Mesodermal cell (in vitro differentiated cells): ENCODE measurements at regions not wholly inside any gene's neighbourhood (a gene's known extent, or its start where the extent isn't known, plus 50 kb on each side); places are given as distances from the start of the nearest gene placed in this dataset.

Source experiments
- H3K27ac ChIP-seq: 2 replicates; pipeline ENCODE4 v1.7.0; 2013; ENCODE audit warnings: mild to moderate bottlenecking, low read depth, low read length, moderate library complexity; ENCODE audit not compliant: severe bottlenecking
- H3K36me3 ChIP-seq: 2 replicates; pipeline ENCODE4 v1.7.1; 2013; ENCODE audit warnings: mild to moderate bottlenecking, low read length, moderate library complexity; ENCODE audit not compliant: control insufficient read depth, insufficient read depth
- H3K4me1 ChIP-seq: one replicate; pipeline ENCODE4 v1.7.1; 2013; ENCODE audit warnings: mild to moderate bottlenecking, low read length; ENCODE audit not compliant: insufficient read depth, control insufficient read depth, poor library complexity, severe bottlenecking
- H3K4me3 ChIP-seq: 2 replicates; pipeline ENCODE4 v1.7.0; 2013; ENCODE audit warnings: low read length, control low read depth, mild to moderate bottlenecking; ENCODE audit not compliant: insufficient read depth, poor library complexity, severe bottlenecking; ENCODE audit errors: extremely low read depth
- H3K9me3 ChIP-seq: 2 replicates; pipeline ENCODE4 v1.7.1; 2013; ENCODE audit warnings: mild to moderate bottlenecking, low read length, moderate library complexity; ENCODE audit not compliant: control insufficient read depth
- WGBS, 2 experiments: methylation state at CpG; one replicate each; pipeline ENCODE4 v1.1.5; 2013; ENCODE audit warnings: missing lambda C conversion rate in 2 of 2; ENCODE audit not compliant: insufficient coverage in 2 of 2; 5-methylcytosine and 5-hydroxymethylcytosine counted together

DNA sequence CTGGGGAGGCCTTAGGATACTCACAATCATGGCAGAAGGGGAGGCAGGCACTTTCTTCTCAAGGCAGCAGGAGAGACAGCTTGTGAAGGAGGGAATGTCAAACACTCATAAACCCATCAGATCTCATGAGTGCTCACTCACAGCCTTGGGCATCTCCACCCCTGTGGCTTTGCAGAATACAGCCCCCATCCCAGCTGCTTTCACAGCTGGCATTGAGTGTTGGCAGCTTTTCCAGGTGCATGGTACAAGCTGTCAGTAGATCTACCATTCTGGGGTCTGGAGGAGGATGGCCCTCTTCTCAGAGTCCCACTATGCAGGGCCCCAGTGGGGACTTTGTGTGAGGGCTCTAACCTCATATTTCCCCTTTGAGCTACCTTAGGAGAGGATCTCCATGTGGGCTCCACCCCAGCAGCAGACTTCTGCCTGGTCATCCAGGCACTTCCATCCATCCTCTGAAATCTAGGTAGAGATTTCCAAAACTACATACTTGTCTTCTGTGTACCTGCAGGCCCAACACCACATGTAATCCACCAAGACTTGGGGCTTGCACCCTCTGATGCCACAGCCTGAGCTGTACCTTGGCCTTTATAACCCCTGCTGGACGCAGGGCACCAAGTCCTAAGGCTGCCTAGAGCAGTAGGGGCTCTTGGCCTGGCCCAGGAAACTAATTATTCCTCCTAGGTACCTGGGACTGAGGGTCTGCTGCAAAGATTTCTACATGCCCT, 404.2 kb upstream of the EPHA6 start:
- peaks cover 6% of the 10 kb centered on the region for H3K9me3 ChIP-seq
- H3K36me3 ChIP-seq, result no peaks in the 10 kb centered on the region
- no peak overlapping the region for H3K27ac ChIP-seq
- no peak overlapping the region for H3K4me3 ChIP-seq
- 78% methylated on average over 1 of the region's 1 CpG; no CpG with 5 or more reads in 1 of the 2 experiments for WGBS, 2 experiments
- no peaks in the 10 kb centered on the region for H3K4me1 ChIP-seq

DNA sequence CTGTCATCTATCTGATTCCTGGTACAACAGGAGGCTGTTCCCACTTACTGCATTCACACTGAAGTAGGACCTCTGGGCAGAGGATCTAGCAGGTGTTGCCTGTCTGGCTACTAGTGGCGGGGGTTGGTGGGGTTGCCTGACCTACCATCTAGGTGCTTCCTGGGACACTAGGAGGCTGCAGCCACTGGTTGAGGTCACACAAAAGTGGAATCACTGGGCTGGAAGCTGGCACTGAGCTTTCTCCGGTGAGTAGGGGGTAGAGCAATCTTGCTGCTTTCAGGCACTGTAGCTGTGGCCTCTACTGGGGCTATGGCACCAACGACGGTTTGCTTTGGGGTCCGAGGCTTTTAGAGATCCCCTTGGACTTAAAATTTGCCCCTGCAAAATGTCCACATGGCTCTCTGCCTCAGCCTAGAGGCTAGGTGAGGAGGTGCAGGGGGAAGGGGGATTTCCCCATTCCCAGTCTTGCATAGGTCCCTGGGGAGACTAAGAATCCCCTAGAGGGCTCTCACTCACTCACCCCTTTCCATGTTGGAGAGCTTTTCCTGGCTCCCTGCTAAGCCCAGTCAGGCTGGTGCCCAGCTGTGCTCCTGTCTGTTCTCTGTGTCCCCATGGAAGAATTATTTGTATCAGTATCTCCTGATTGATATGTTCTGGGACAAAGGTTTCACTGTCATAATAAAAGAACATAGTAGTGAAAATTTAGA, 397.7 kb upstream of the EPHA6 start:
- no peaks in the 10 kb centered on the region for H3K9me3 ChIP-seq
- no peak overlapping the region for H3K27ac ChIP-seq
- WGBS, 2 experiments, result 87 to 98% methylated on average over 5 of the region's 5 CpGs
- H3K4me1 ChIP-seq, result no peaks in the 10 kb centered on the region
- no peak overlapping the region for H3K4me3 ChIP-seq
- H3K36me3 ChIP-seq, result no peaks in the 10 kb centered on the region

DNA sequence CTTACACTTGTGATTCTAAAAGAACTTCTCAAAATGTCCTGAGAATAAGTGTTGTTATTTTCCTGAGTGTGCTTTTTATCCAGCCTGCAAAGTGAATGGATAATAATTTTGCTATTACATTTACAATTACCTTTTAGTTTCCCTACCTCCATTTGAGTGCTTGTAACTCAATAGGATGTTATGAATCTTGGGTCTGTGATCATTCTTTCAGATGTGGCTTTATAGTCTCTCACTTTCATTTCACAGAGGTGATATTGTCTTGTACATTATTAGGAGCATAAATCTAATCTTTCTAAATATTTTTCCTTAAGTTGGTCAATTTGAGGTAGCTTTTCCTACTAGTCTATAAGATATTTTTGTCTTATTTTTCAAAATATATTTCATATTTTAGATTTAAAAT, 386.3 kb upstream of the EPHA6 start:
- Histone ChIP-seq H3K4me3 (no peak overlapping the region), H3K27ac (no peak overlapping the region), H3K9me3 (no peaks in the 10 kb centered on the region)

DNA sequence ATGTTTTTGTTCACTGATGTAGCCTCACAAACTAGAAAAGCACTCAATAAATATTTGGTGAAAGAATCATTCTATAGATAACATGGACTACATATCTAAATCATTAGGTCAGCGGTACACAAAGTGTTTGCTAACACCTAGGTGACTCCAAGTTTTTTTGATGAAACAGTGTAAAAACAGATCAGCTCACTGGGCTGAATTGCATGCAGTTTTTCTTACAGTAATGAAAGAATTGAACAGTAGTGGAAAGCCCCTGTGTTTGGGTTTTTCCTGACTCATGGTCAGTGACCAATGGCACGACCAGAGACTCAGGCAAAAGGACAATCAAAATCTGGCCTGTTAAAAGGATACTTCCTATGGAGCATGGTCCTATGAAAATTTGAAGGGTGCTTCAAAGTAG, 384.3 kb upstream of the EPHA6 start:
- Histone ChIP-seq H3K27ac (no peak overlapping the region), H3K4me3 (no peak overlapping the region), H3K36me3 (no peaks in the 10 kb centered on the region), H3K9me3 (no peaks in the 10 kb centered on the region), H3K4me1 (no peaks in the 10 kb centered on the region)
- WGBS, 2 experiments, result 86 to 91% methylated on average over 1 to 2 of the region's 2 CpGs

More for the DNA sequence above, 386.3 kb upstream of the EPHA6 start:
- no peaks in the 10 kb centered on the region for H3K4me1 ChIP-seq
- H3K36me3 ChIP-seq, result no peaks in the 10 kb centered on the region

DNA sequence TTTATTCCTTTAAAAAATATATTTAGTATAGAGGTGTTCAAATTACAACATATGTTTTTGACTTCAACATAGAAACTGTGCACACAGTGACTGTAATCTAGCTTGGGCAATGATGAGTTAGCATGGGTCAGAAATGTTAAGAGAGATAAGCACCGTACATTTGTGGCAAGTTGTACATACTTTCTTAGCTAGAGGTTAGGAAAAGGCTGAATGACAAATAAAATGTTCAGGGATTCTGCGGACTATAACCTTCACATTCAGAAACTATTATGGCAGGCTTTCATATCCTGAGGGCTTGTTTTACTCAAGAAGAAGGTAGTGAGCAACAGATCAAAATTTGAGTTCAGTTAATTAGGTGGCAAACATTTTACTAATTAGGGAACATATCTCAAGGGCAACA, 379.7 kb upstream of the EPHA6 start:
- WGBS, 2 experiments, result 100% methylated on average over 1 of the region's 2 CpGs; no CpG with 5 or more reads in 1 of the 2 experiments

DNA sequence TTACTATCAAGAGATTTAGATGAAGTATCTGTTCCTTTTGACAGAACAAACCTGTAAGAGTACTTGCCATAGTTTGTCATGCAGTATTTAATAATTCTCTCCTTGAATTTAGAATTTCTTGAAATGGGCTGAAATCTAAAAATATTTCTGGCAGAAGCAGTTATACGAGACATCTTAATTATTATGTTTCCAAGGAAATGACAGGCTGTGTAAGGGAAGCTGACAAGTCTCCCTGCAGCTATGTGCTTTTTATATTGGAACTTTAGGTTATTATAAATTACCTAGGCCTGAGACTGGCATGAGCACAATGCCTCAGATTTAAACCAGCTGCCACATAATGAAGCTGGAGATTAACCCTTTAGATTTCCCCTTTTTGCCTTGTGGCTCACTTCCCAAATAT, 365.0 kb upstream of the EPHA6 start:
- 100% methylated on average over 1 of the region's 1 CpG for WGBS, 2 experiments
- H3K27ac ChIP-seq, result no peak overlapping the region
- H3K36me3 ChIP-seq, result no peaks in the 10 kb centered on the region
- H3K9me3 ChIP-seq, result no peaks in the 10 kb centered on the region
- H3K4me1 ChIP-seq, result no peaks in the 10 kb centered on the region
- no peak overlapping the region for H3K4me3 ChIP-seq

More for the DNA sequence above, 379.7 kb upstream of the EPHA6 start:
- H3K4me1 ChIP-seq, result no peaks in the 10 kb centered on the region
- H3K36me3 ChIP-seq, result no peaks in the 10 kb centered on the region
- H3K9me3 ChIP-seq, result no peaks in the 10 kb centered on the region
- H3K27ac ChIP-seq, result no peak overlapping the region
- H3K4me3 ChIP-seq, result no peak overlapping the region

DNA sequence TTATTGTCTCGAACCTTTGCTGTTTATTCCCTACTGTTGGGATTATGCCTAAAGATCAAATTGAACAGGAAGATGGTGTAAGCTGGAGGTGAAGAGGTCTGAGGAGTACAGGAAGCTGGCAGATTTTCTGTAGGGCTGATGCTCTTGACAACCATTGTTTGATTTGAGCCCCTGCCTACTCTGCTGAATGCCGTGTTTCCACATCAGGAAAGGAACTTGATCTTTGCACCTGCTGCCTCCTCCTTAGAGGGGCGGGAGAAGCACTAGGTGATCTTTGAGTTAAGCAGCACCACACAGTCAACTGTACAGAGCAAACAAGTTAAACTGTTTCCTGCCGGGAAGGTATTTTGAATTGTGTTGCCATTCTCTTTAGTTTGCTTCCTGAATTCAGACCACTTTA, 364.6 kb upstream of the EPHA6 start:
- H3K4me3 ChIP-seq, result no peak overlapping the region
- H3K27ac ChIP-seq, result no peak overlapping the region
- H3K36me3 ChIP-seq, result no peaks in the 10 kb centered on the region
- WGBS, 2 experiments, result 42 to 50% methylated on average over 1 to 2 of the region's 4 CpGs
- no peaks in the 10 kb centered on the region for H3K4me1 ChIP-seq
- no peaks in the 10 kb centered on the region for H3K9me3 ChIP-seq

DNA sequence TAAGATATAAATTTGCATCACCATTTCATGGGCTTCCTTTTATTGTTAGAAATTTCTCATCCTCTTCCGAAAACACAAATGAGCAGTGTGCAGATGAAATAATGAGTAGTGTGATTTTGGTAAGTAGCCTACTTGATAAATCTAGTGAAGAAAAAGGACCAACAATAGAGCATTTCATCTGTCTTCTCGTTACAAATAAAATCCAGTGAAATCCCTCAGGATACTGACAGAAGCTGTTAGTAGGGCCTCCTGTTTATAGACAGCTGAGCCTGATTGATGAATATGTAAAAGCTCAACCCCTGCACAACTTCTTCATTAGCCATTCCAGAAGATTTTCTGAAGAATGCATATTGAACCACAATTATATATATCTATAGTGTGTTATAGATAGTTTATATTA, 363.7 kb upstream of the EPHA6 start:
- Histone ChIP-seq H3K36me3 (no peaks in the 10 kb centered on the region), H3K27ac (no peak overlapping the region), H3K4me1 (no peaks in the 10 kb centered on the region), H3K9me3 (no peaks in the 10 kb centered on the region), H3K4me3 (no peak overlapping the region)
- no CpG with 5 or more reads among the region's 2 CpGs for WGBS, 2 experiments

DNA sequence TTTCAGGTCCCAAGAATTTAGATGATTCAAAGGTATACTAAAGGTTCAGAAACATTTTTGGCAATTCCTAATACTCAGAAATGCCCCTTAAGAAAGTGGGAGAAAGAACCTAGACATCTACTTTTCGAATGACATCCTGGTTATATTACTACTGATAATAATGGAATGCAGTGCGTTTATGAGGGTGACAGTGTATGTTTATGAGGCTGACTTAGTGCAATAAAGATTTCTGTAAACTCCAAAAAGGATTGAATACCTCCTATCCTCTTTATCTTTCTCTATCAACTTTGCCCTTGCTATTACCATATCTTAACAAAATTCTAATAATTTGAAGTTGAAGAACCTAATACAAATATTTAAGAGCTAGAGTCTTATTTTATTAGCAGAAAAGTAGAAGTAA, 348.9 kb upstream of the EPHA6 start:
- H3K9me3 ChIP-seq, result no peaks in the 10 kb centered on the region
- WGBS, 2 experiments, result no CpG with 5 or more reads among the region's 2 CpGs
- no peak overlapping the region for H3K4me3 ChIP-seq
- H3K36me3 ChIP-seq, result no peaks in the 10 kb centered on the region
- no peaks in the 10 kb centered on the region for H3K4me1 ChIP-seq
- no peak overlapping the region for H3K27ac ChIP-seq

DNA sequence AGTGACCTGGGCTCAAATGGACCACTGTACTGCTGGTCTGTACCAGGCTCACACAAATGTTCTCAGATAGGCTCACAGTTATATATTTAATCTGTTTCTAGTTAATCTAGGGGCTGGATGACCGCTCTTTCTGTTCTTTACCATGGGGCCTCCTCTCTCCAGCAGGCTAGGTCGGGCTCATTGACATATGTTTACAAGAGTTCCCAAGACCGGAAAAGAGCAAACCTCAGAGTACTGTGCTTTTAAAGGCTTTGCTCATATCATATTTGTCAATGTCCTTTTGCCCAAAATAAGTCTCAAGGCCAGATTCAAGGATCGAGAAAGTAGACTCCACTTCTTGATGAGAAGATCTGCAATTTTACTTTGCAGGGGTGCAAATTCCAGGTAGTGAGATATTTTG, 348.0 kb upstream of the EPHA6 start:
- no peak overlapping the region for H3K27ac ChIP-seq
- WGBS, 2 experiments, result 85 to 94% methylated on average over 2 to 4 of the region's 4 CpGs
- no peak overlapping the region for H3K4me3 ChIP-seq
- H3K4me1 ChIP-seq, result no peaks in the 10 kb centered on the region
- no peaks in the 10 kb centered on the region for H3K9me3 ChIP-seq
- H3K36me3 ChIP-seq, result no peaks in the 10 kb centered on the region

DNA sequence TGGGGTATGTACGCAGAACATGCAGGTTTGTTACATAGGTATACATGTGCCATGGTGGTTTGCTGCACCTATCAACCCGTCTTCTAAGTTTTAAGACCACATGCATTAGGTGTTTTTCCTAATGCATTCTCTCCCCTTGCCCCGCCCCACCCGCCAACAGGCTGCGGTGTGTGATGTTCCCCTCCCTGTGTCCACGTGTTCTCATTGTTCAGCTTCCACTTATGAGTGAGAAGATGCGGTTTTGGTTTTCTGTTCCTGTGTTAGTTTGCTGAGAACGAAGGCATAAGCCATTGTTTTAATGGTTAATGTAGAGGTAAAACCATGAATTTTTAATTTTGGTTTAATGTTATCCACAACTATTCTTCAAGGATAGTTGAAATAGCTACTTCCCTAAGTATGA, 346.8 kb upstream of the EPHA6 start:
- 93 to 100% methylated on average over 3 of the region's 8 CpGs for WGBS, 2 experiments
- H3K4me3 ChIP-seq, result no peak overlapping the region
- no peaks in the 10 kb centered on the region for H3K36me3 ChIP-seq

More for the DNA sequence above, 346.8 kb upstream of the EPHA6 start:
- no peaks in the 10 kb centered on the region for H3K9me3 ChIP-seq
- no peak overlapping the region for H3K27ac ChIP-seq
- no peaks in the 10 kb centered on the region for H3K4me1 ChIP-seq
